ENCODE measurements at regions not wholly inside any gene's neighbourhood (a gene's known extent, or its start where the extent isn't known, plus 50 kb on each side); places are given as distances from the start of the nearest gene placed in this dataset.
A peak's percentile ranks its signal among the peaks of the same experiment; 100 is the strongest.

GRCh38 chr9:130755377-130756007 is 61.9 kb downstream of the EXOSC2 start:
- FAIRE-seq (no peak), DNase-seq (ENCODE audit: insufficient read length, low spot score) (no peak)

- no peak for DNase-seq (ENCODE audit: insufficient read length, low spot score)
- FAIRE-seq: no peak
Observed at GRCh38 chr9:130756037-130756436, 62.5 kb downstream of the EXOSC2 start.

- DNase-seq (ENCODE audit: insufficient read length, low spot score): no peak
- FAIRE-seq: no peak
Observed at GRCh38 chr9:130756455-130757152, 63.0 kb downstream of the EXOSC2 start.

DNA sequence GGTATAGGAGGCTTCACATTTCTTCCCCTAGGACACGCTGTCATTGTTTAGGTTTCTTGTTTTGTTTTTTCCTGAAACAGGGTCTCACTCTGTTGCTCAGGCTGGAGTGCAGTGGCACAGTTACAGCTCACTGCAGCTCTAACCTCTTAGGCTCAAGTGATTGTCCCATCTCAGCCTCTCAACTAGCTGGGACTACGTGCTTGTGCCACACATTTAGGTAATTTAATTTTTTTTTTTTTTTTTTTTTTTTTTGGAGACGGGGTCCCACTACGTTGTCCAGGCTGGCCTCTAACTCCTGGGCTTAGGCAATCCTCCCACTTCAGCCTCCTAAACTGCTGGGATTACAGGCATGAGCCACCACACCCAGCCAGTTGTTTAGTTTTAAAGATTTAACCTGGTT is 66.2 kb downstream of the EXOSC2 start:
- DNase-seq (ENCODE audit: insufficient read length, low spot score) (no peak), FAIRE-seq (no peak)

DNA sequence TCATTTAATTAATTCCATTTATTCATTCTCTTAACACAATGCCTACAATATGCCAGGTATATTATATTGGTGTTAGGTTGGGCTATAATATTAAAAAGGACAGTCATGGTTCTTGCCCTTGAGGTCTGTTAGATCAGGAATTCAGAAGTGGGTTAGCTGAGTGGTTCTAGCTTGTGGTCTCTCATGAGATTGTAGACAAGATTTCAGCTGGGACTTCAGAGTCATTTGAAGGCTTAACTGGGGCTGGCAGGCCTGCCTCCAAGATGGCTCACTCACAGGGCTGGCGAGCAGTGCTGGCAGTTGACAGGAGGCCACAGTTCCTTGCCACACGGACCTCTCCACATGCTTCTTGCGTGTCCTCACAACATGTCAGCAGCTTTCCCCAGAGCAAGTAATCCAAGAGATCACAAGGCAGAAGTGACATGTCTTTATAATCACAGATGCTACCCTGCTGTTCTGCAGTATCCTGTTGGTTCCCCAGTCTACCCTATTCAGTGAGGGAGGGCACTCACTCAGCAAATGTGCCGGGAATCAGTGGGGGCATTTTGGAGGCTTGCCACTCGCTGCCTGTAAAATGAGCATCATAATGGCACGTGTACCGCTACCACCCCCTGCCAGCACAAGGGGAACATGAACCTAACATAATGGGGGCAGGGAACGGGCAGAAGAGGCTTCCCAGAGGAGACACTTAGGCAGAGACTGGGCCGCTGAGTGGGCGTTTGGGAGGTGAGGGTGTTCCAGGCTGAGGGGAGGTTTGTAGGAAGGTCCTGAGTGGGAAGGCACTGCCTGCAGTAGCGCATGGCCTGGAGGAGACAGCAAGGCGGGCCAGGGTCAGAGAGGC is 70.0 kb downstream of the EXOSC2 start:
- no peak for DNase-seq (ENCODE audit: insufficient read length, low spot score)
- FAIRE-seq: no peak

DNA sequence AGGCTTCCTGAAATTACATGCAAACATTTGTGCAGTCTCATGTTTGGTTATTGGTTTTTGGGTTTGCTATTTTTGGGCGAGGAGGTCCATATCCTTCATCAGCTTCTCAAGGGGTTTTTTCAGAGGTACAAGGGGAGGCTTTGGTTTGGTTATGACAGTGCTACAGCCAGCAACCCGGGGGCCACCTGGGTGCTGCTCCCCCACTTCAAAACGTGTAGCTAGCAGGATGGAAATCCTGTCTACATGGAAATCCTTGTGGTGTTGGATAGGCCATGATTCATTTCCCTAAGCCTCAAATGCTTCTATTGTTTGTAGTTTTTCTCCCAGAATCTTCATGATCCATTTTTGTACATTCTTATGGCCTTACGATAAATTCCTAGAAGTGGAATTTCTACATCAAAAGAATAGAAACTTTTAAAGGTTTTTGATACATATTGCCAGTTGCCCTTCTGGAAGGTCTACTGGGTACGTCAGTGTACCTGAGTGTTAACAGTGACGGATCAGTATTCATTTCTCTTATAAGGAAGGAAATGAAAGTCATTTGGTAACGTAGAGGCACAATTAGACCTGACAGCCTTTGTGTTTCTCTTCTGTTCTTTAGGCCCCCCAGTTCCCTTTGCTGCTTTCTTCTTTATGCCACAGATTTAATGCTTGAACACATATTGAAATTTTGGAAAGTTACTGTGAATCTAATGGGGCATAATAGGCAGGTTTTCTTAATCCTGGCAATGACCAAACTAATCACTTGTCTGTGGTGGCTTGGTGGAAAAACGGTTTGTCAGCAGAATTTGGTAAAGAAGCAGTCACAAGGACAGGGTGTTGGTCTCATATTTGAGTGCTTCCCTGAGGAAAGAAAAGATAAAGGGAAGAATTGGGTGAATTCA is 69.7 kb upstream of the ABL1 start:
- peak; percentile 21 for FAIRE-seq
- peak; percentile 20 for DNase-seq (ENCODE audit: insufficient read length, low spot score)

GRCh38 chr9:130766021-130766926 is 68.8 kb upstream of the ABL1 start:
- DNase-seq (ENCODE audit: insufficient read length, low spot score): no peak
- FAIRE-seq: no peak

GRCh38 chr9:130766927-130767307 is 68.1 kb upstream of the ABL1 start:
- DNase-seq (ENCODE audit: insufficient read length, low spot score): no peak

DNA sequence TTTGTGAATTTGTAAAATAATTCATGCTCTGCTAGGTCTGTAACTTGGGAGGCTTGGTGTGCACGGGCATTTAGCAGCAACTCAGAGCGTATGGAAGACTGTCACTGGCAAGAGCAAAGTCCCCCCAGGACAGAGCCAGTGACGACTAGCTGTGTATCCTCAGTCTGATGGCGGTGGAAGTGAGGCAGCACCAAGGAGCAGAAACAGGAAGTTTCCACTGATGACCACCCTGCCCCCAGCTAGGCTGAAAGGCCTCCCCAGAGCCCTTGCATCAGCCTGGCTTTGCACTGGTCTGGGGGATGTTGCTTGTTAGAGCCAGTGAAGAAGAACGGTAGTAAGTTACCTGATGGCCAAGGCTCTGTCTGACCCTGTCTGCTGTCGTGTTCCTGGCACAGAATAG is 66.8 kb upstream of the ABL1 start:
- FAIRE-seq: no peak

More at GRCh38 chr9:130766927-130767307, 68.1 kb upstream of the ABL1 start:
- FAIRE-seq: no peak

DNA sequence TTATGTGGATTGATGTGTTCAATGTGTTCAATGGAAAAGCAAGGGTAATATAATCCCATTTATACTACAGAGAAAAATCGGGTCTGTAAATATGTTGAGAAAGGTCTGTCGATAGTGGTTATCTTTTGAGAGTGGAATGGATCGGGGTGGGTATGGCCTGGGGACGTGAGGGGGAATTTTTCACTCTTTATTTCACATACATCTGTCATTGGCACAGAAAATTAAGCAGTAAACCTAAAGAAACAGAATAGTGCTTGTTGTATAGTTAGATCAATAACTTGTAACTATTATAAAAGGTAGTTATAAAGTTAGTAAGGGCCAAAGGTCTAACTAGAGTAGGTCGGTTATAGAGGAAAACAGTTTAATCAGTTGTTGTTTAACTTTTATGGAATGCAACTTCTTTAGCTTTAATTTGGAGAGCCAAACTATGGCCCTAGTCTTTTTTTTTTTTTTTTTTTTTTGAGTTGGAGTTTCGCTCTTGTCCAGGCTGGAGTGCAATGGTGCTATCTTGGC is 66.1 kb upstream of the ABL1 start:
- no peak for FAIRE-seq
- DNase-seq (ENCODE audit: insufficient read length, low spot score): no peak

More for the DNA sequence above, 66.8 kb upstream of the ABL1 start:
- no peak for DNase-seq (ENCODE audit: insufficient read length, low spot score)

- DNase-seq (ENCODE audit: insufficient read length, low spot score) (no peak), FAIRE-seq (no peak)
Observed at GRCh38 chr9:130770093-130770492, 65.0 kb upstream of the ABL1 start.

DNA sequence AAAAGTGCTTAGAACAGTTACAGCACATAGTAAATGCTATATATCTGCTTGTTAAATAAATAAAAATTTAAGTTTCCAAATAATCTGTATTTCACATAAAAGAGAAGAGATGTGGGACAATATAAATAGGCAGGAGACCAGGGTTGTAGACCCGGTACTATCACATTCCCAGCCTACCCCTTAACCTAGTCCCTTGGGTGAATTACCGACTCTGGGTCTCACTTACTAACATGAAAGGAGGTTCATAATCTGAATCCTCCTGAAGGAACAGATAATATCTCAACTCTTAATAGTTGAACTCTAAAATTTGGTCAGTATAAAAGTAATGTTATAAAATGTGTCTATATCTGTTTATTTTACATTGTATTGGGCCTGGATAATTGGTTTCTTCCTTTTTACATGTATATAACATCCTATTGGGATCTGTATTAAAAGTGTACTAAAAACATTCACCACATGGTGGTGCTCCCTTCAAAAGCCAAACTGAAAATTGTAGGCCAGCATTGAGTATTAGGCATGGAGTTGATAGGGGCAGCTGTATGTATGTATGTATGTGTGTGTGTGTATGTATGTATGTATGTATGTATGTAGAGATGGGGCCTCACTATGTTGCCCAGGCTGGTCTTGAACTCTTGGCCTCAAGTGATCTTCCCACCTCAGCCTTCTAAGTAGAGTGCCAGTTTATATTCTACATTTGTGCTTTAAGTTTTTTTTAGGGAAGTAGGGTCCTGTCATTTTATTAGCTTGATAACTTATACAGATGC is 64.2 kb upstream of the ABL1 start:
- DNase-seq (ENCODE audit: insufficient read length, low spot score) (peak; percentile 40), FAIRE-seq (peak; percentile 80)

- no peak for DNase-seq (ENCODE audit: insufficient read length, low spot score)
- no peak for FAIRE-seq
Observed at GRCh38 chr9:130772185-130772584, 62.9 kb upstream of the ABL1 start.

DNA sequence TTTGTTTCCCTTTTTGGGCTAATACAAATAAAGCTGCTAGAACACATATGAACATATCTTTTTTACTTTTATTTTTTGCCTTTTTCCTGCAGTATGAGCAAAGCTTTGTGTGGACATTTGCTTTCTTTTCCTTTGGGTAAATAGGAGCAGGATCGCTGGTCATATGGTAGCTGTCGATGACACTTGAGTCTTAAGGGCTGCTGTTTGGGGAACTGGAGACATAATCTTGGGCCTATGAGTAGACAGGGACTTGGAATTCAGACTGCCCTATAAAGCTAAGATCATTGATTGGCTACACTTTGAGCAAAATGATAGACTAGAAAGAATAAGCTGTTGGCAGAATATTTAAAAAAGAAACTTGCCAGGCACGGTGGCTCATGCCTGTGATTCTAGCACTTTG is 60.9 kb upstream of the ABL1 start:
- DNase-seq (ENCODE audit: insufficient read length, low spot score) (no peak), FAIRE-seq (no peak)

- DNase-seq (ENCODE audit: insufficient read length, low spot score): no peak
- no peak for FAIRE-seq
Observed at GRCh38 chr9:130775336-130775991, 59.6 kb upstream of the ABL1 start.

- FAIRE-seq (no peak), DNase-seq (ENCODE audit: insufficient read length, low spot score) (no peak)
Observed at GRCh38 chr9:130779153-130779855, 55.8 kb upstream of the ABL1 start.

DNA sequence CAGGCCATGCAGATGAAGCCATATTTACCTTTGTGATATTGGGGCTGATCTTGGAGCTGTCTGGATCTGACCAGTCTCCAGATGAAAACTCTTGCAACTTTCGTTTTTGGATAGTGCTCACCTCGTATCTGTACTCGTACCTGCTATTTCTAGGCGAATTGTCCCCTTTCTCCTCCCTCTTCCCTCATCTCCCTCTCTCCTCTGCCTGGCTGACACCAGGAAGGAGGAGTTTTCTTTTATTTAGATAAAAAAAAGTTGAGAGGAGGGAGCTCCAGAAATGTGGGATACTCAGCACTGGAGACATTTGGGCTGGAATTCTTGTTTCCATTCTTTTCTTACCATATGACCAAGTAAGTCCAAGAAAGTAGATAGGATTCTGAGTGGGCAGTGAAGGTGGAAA is 54.6 kb upstream of the ABL1 start:
- DNase-seq (ENCODE audit: insufficient read length, low spot score) (no peak), FAIRE-seq (no peak)
